Erythroblast (primary cell): ENCODE measurements at regions not wholly inside any gene's neighbourhood (a gene's known extent, or its start where the extent isn't known, plus 50 kb on each side); places are given as distances from the start of the nearest gene placed in this dataset.

Experiments
- DNase-seq, 2 experiments: peaks; one replicate each; lab custom pipeline; 2025; lab: John Stamatoyannopoulos, UW
- GATA1 ChIP-seq: IDR thresholded peaks from 2 replicates; pipeline ENCODE4 v1.6.1; 2011; ENCODE audit warnings: low read depth, mild to moderate bottlenecking, control low read depth, low read length, moderate library complexity
- POLR2A ChIP-seq: IDR thresholded peaks from 2 replicates; pipeline ENCODE4 v1.6.1; 2011; ENCODE audit warnings: mild to moderate bottlenecking, low read length

- no peak for DNase-seq
- TF ChIP-seq POLR2A: no peak
- TF ChIP-seq GATA1: no peak
These were observed 113.5 kb downstream of the BTG1 start for GRCh38 chr12:92032101-92032500.

GRCh38 chr12:92030618-92031017 lies 115.0 kb downstream of the BTG1 start:
- no peak for DNase-seq
- TF ChIP-seq POLR2A: no peak
- no peak for TF ChIP-seq GATA1

GRCh38 chr12:92029902-92030586 lies 115.6 kb downstream of the BTG1 start:
- DNase-seq: no peak
- TF ChIP-seq POLR2A (no peak), GATA1 (no peak)

DNA sequence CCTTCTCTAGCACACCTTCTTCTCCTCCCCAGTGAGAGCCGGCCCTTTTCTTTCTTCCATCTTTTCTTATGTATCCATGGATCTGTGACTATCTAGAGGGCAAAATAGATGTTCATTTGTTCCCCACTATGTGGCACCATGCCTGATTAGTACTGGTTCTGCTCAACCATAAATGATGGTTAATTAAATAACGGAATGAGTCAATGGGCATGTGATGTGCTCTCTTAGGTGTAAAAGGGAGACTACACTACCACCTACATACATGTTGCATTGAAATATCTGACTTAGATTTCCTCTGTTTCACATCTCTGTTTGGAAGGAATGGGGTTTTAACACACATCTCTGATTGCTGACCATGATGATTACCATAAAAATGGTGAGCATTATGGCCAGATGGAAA lies 116.5 kb downstream of the BTG1 start:
- no peak for DNase-seq
- no peak for TF ChIP-seq POLR2A
- no peak for TF ChIP-seq GATA1

- TF ChIP-seq GATA1 (no peak), POLR2A (no peak)
- DNase-seq: no peak
These were observed 117.3 kb downstream of the BTG1 start for GRCh38 chr12:92028441-92028709.

DNA sequence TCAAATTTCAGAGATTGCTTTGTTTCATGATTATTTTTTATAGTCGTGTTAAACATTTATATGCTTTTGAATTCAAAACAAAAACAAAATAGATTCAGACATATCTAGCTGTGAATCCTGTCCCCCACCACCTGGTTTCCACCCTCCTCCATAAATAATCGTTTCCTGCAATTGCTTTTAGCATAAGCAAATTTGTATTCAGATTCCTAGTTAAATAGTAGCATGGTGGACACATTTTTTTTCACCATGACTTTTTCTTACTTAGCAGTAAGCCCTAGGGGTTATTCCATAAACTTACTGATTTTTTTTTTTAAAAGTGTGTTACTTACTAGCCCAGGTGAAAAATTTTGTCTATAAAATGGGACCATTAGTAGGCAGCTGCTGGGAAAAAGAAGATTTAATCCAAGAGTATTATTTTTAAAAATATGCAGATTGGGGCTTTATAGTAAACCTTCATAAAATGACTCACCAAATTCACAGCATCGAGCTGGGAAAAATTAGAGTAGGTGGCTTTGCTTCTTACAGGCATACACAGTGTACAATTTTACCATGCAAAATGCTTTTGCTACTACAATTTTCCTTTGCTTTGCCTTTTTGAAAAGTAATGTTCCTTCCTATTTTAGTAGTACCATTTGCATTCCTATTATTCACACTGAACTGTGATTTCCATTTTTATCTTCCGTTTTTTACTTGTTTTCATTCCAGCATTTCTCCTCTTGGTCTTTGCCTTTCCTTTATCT lies 117.8 kb downstream of the BTG1 start:
- no peak for DNase-seq
- TF ChIP-seq GATA1 (no peak), POLR2A (no peak)

- no peak for TF ChIP-seq GATA1
- TF ChIP-seq POLR2A: no peak
- no peak for DNase-seq
These were observed 118.4 kb downstream of the BTG1 start for GRCh38 chr12:92027243-92027642.

DNA sequence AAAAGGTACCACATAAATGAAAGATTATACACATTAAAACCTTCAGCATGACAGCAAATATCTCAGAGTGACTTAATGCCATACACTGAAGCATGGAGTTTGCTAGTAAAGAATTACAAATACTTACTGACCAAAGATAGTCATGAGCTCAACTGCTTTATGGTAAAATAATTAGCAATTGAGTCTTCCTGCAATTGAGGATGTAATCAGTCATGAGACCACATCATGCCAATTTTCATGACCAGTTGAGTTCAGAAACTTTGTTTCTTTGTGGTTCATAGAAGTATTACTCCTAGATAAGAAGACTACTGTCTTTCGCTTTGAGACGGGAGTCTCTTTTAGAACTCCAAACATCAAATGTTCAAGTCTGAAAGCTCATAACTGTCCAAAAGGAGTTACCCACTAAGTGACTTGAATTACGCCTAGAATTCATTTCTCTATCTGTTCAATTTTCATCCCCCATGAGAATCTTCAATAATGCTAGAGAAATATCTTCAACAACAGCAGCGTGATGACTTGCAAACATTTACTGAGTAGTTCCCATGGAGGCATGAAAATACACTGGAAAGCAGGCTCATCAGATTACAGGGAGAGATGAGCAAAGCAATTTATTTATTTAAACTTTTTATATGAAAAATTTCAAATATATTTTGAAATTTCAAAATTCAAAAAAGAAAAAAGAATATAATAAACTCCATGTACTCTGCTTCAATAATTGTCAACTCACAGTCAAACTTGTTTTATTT lies 120.0 kb downstream of the BTG1 start:
- DNase-seq: no peak
- TF ChIP-seq GATA1 (no peak), POLR2A (no peak)

DNA sequence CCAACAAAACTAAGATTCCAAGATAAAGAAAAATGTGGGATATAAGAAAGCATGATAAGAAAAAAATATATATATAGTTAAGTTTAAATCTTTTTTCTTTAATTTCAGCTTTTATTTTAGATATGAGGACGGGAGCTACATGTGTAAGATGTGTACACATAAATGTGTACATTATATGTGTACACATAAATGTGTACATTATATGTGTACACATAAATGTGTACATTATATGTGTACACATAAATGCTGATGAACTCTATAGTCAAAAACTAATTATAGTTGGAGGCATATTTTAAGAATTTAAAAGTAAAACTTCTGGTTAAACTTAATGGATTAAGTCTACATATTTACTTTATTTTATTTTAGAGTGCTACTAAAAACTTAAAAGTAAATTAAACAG lies 123.6 kb downstream of the BTG1 start:
- no peak for DNase-seq
- TF ChIP-seq GATA1: no peak
- TF ChIP-seq POLR2A: no peak

- TF ChIP-seq GATA1: no peak
- TF ChIP-seq POLR2A: no peak
- no peak for DNase-seq
These were observed 124.0 kb downstream of the BTG1 start for GRCh38 chr12:92021666-92022035.

DNA sequence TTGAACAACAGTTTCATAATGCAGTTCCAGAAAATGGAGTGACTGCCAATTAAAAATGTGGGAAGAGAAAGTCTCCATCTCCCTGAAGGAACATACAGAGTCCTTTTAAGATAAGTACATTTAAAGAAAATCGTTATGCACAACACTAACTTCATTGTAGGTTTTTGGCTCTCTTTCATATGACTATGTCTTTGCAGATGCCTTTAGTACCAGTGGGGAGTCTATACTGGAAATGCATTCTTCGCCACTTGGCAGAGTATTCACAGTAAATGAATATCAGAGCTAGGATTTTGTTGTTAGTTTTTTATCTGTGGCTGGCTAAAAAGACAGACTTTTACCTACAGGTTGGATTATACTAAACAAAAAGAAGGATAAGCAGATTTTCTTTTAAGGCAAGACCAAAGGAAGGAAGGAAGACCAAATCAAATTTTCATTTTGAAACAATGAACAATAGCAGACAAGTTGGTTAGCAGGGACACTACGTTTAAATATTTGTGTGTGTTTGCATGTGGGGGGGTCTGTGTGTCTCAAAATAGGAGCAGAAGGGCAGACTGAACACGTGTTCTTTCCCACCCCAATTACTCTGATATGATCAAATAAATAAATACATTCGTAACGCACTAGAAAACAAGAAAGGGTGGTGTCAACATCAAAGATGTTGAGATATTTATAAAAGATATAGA lies 124.5 kb downstream of the BTG1 start:
- DNase-seq: no peak
- TF ChIP-seq POLR2A (no peak), GATA1 (no peak)

DNA sequence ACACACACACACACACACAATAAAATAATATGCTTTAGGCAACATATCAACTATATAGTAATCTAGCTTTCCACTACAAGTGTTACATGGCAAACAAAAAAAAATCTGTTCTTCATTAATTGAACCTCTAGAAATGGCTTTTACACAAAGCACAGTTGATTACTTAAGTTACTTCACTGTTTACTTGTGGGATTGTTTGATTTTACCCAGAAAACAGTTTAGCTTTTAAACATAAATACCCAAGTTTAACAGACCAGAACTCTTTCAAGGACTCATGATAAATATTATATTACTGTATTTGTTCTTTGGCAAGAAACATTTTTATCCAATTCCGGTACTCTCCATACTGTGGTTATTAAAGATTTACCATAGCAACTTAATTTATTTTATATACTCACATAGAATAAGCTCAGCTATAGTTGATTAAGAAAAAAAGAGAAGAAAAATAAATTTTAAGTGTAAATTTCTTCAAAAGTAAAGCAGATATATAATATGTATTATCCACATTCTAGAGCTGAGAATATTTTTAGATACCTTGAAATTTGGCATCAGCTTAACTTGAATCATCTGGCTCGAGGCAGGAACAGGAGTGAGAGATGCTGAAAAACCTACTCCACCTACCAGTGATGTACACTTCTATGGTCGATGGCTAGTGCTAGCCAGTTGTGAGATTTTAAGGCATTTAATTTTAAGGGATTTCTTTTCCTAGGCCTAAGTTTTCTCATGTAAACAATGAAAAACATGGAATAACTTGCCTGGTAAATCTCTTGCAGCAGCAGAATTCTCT lies 126.0 kb downstream of the BTG1 start:
- no peak for DNase-seq
- TF ChIP-seq GATA1 (no peak), POLR2A (no peak)

DNA sequence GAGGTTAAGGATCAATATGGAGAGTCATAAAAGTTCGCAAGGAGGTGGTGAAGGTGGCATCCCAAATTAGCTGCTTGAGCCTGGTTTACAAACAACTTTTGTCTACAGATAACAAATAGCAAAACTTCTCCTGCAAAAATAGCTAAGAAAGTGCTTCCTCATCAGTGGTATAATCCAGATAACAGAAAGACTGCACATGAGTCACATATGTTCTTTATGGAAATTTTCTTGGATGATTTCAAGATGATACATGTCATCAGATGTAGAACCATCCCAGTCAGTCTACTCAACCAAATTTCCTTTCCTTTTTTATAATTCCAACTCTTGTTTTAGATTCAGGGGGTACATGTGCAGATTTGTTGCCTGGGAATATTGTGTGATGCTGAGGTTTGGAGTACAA lies 133.0 kb downstream of the BTG1 start:
- no peak for DNase-seq
- TF ChIP-seq POLR2A (no peak), GATA1 (no peak)
